ENCODE measurements at regions not wholly inside any gene's neighbourhood (a gene's known extent, or its start where the extent isn't known, plus 50 kb on each side); places are given as distances from the start of the nearest gene placed in this dataset.

GRCh38 chr6:140062043-140063020 lies 687.9 kb upstream of the CITED2 start:
- no peak for DNase-seq

GRCh38 chr6:140061110-140062042 lies 686.9 kb upstream of the CITED2 start:
- DNase-seq: no peak

- no peak for DNase-seq
Measured at GRCh38 chr6:140059947-140060346, 685.5 kb upstream of the CITED2 start.

- DNase-seq: no peak
Measured at GRCh38 chr6:140058863-140059262, 684.4 kb upstream of the CITED2 start.

GRCh38 chr6:140052736-140053729 lies 678.6 kb upstream of the CITED2 start:
- no peak for DNase-seq

GRCh38 chr6:140051521-140052512 lies 677.4 kb upstream of the CITED2 start:
- DNase-seq: no peak

- no peak for DNase-seq
Measured at GRCh38 chr6:140050101-140050995, 675.9 kb upstream of the CITED2 start.

GRCh38 chr6:140049251-140049650 lies 674.8 kb upstream of the CITED2 start:
- no peak for DNase-seq

GRCh38 chr6:140048202-140048790 lies 673.8 kb upstream of the CITED2 start:
- no peak for DNase-seq

GRCh38 chr6:140047321-140047720 lies 672.9 kb upstream of the CITED2 start:
- DNase-seq: no peak

GRCh38 chr6:140046016-140046632 lies 671.7 kb upstream of the CITED2 start:
- DNase-seq: no peak

GRCh38 chr6:140045116-140045515 lies 670.7 kb upstream of the CITED2 start:
- DNase-seq: no peak

- DNase-seq: no peak
Measured at GRCh38 chr6:140044626-140045025, 670.2 kb upstream of the CITED2 start.

- DNase-seq: no peak
Measured at GRCh38 chr6:140043762-140044378, 669.4 kb upstream of the CITED2 start.

- DNase-seq: no peak
Measured at GRCh38 chr6:140043357-140043756, 668.9 kb upstream of the CITED2 start.

- no peak for DNase-seq
Measured at GRCh38 chr6:140041571-140042332, 667.3 kb upstream of the CITED2 start.

GRCh38 chr6:140041056-140041455 lies 666.6 kb upstream of the CITED2 start:
- DNase-seq: no peak

GRCh38 chr6:140040396-140040795 lies 665.9 kb upstream of the CITED2 start:
- no peak for DNase-seq
